Endodermal cell (in vitro differentiated cells): ENCODE measurements at regions not wholly inside any gene's neighbourhood (a gene's known extent, or its start where the extent isn't known, plus 50 kb on each side); places are given as distances from the start of the nearest gene placed in this dataset.

Experiments
- DNase-seq: peaks from one replicate; pipeline ENCODE4 v3.0.0-alpha.2; 2017
- H3K27ac ChIP-seq: 2 replicates; pipeline ENCODE4 v1.5.1; 2013; ENCODE audit warnings: mild to moderate bottlenecking, low read depth, low read length, moderate library complexity
- H3K27me3 ChIP-seq: 2 replicates; pipeline ENCODE4 v1.6.1; 2013; ENCODE audit warnings: mild to moderate bottlenecking, low read length, moderate library complexity; ENCODE audit not compliant: insufficient read depth, control insufficient read depth, poor library complexity, severe bottlenecking
- H3K36me3 ChIP-seq: 2 replicates; pipeline ENCODE4 v1.7.0; 2013; ENCODE audit warnings: mild to moderate bottlenecking, low read length, moderate library complexity; ENCODE audit not compliant: control insufficient read depth, insufficient read depth
- H3K4me1 ChIP-seq: one replicate; pipeline ENCODE4 v1.7.0; 2013; ENCODE audit warnings: low read length; ENCODE audit not compliant: control insufficient read depth, insufficient read depth
- H3K4me3 ChIP-seq: 2 replicates; pipeline ENCODE4 v1.5.1; 2013; ENCODE audit warnings: mild to moderate bottlenecking, low read length, moderate library complexity
- H3K9ac ChIP-seq: 2 replicates; pipeline ENCODE4 v1.6.1; 2013; ENCODE audit warnings: mild to moderate bottlenecking, low read length, moderate library complexity; ENCODE audit not compliant: poor library complexity, severe bottlenecking; ENCODE audit errors: extremely low read depth
- H3K9me3 ChIP-seq: 2 replicates; pipeline ENCODE4 v1.6.1; 2013; ENCODE audit warnings: mild to moderate bottlenecking, low read length, moderate library complexity; ENCODE audit not compliant: control insufficient read depth
- H3K27ac Mint-ChIP-seq: 2 replicates; pipeline ENCODE4 v1.8.0; 2020; ENCODE audit warnings: mixed read lengths
- H3K27me3 Mint-ChIP-seq: 2 replicates; pipeline ENCODE4 v1.8.0; 2021; ENCODE audit warnings: mild to moderate bottlenecking, mixed read lengths; ENCODE audit not compliant: insufficient read depth
- H3K36me3 Mint-ChIP-seq: 2 replicates; pipeline ENCODE4 v1.8.0; 2020; ENCODE audit warnings: low read depth, mixed read lengths
- H3K4me1 Mint-ChIP-seq: 2 replicates; pipeline ENCODE4 v1.8.0; 2020; ENCODE audit warnings: mixed read lengths
- H3K4me3 Mint-ChIP-seq: 2 replicates; pipeline ENCODE4 v1.8.0; 2020; ENCODE audit warnings: mild to moderate bottlenecking, moderate library complexity, mixed read lengths
- H3K9me3 Mint-ChIP-seq: 2 replicates; pipeline ENCODE4 v1.8.0; 2020; ENCODE audit warnings: mild to moderate bottlenecking, mixed read lengths
- WGBS, 2 experiments: methylation state at CpG; one replicate each; pipeline versions ENCODE4 v1.1.5 to v1.1.7; 2013; ENCODE audit warnings: missing lambda C conversion rate in 2 of 2, mixed read lengths in 1 of 2; ENCODE audit not compliant: insufficient coverage in 1 of 2, insufficient read length in 1 of 2; 5-methylcytosine and 5-hydroxymethylcytosine counted together
- TF ChIP-seq, protein P1 (sequence below): fragments of 200-600 bp; sonication (generic); conservative IDR thresholded peaks from 2 replicates; pipeline ENCODE4 v1.5.0; 2021; ENCODE audit warnings: antibody characterized with exemption, mild to moderate bottlenecking

DNA sequence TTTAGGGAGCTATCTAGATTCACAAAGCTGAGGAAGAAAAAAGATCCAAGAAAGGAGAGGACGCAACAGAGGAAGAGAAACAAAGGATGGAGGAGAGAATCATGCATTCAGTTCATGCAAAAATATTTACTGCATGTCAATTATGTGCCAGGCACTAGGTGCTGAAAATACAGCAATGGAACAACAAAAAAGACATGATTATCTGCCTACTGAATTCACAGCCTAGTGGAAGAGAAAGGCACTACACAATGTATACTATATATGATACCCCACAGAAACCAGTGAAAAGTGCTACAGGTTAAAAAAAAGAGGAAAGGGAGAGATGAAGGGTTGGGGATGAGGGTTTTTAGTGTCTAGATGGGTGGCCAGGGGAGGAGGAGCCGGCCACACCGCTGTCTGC, 520.4 kb upstream of the CELF2 start:
- H3K36me3 Mint-ChIP-seq, result no peaks in the 10 kb centered on the region
- Histone ChIP-seq H3K36me3 (no peaks in the 10 kb centered on the region), H3K4me3 (no peak overlapping the region), H3K4me1 (no peaks in the 10 kb centered on the region), H3K27me3 (no peaks in the 10 kb centered on the region), H3K9me3 (peaks cover 11% of the 10 kb centered on the region), H3K9ac (no peak overlapping the region), H3K27ac (no peak overlapping the region)
- H3K4me1 Mint-ChIP-seq, result peaks cover 8% of the 10 kb centered on the region
- TF ChIP-seq, protein P1, sequence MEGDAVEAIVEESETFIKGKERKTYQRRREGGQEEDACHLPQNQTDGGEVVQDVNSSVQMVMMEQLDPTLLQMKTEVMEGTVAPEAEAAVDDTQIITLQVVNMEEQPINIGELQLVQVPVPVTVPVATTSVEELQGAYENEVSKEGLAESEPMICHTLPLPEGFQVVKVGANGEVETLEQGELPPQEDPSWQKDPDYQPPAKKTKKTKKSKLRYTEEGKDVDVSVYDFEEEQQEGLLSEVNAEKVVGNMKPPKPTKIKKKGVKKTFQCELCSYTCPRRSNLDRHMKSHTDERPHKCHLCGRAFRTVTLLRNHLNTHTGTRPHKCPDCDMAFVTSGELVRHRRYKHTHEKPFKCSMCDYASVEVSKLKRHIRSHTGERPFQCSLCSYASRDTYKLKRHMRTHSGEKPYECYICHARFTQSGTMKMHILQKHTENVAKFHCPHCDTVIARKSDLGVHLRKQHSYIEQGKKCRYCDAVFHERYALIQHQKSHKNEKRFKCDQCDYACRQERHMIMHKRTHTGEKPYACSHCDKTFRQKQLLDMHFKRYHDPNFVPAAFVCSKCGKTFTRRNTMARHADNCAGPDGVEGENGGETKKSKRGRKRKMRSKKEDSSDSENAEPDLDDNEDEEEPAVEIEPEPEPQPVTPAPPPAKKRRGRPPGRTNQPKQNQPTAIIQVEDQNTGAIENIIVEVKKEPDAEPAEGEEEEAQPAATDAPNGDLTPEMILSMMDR, result peak; percentile 57
- DNase-seq, result no peak
- no peak overlapping the region for H3K4me3 Mint-ChIP-seq
- peaks cover 4% of the 10 kb centered on the region for H3K27me3 Mint-ChIP-seq
- 91 to 95% methylated on average over 1 to 3 of the region's 3 CpGs for WGBS, 2 experiments
- H3K9me3 Mint-ChIP-seq, result peaks cover 13% of the 10 kb centered on the region
- H3K27ac Mint-ChIP-seq, result no peak overlapping the region

GRCh38 chr10:10498781-10499180, 518.9 kb upstream of the CELF2 start:
- no peaks in the 10 kb centered on the region for H3K36me3 ChIP-seq
- H3K27me3 ChIP-seq, result no peaks in the 10 kb centered on the region
- peaks cover 11% of the 10 kb centered on the region for H3K9me3 ChIP-seq
- H3K9ac ChIP-seq, result no peak overlapping the region
- WGBS, 2 experiments, result 89 to 96% methylated on average over 3 of the region's 3 CpGs
- peaks cover 3% of the 10 kb centered on the region for H3K27me3 Mint-ChIP-seq
- no peak overlapping the region for H3K4me3 Mint-ChIP-seq
- H3K27ac ChIP-seq, result no peak overlapping the region
- H3K36me3 Mint-ChIP-seq, result no peaks in the 10 kb centered on the region
- H3K9me3 Mint-ChIP-seq, result peaks cover 13% of the 10 kb centered on the region
- no peak for DNase-seq
- H3K27ac Mint-ChIP-seq, result no peak overlapping the region
- H3K4me3 ChIP-seq, result no peak overlapping the region
- TF ChIP-seq, protein P1, result no peak
- no peaks in the 10 kb centered on the region for H3K4me1 Mint-ChIP-seq
- H3K4me1 ChIP-seq, result no peaks in the 10 kb centered on the region

DNA sequence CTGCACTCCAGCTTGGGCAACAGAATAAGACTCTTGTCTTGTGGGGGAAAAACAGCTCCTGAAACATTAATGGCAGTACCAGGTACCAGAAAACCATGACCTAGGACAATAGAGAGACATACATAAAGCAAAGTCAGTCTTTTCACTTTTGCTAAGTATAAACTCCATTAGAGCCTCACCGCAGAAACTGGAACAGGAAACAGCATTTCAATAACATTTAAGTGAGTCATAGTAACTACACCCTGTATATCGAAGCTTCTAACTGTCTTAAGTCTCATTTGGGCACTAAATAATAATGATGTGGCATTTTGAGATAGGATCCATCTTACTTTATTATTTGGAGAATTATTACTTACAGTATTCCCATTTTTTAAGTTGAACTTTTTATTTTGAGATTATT, 517.8 kb upstream of the CELF2 start:
- H3K4me3 Mint-ChIP-seq, result no peak overlapping the region
- WGBS, 2 experiments, result 84 to 100% methylated on average over 1 to 2 of the region's 2 CpGs
- Histone ChIP-seq H3K36me3 (no peaks in the 10 kb centered on the region), H3K27me3 (no peaks in the 10 kb centered on the region), H3K27ac (no peak overlapping the region), H3K4me1 (no peaks in the 10 kb centered on the region), H3K9me3 (peaks cover 11% of the 10 kb centered on the region), H3K9ac (no peak overlapping the region), H3K4me3 (no peak overlapping the region)
- no peak overlapping the region for H3K27ac Mint-ChIP-seq
- no peaks in the 10 kb centered on the region for H3K4me1 Mint-ChIP-seq
- H3K9me3 Mint-ChIP-seq, result peaks cover 13% of the 10 kb centered on the region
- no peak for DNase-seq
- no peaks in the 10 kb centered on the region for H3K27me3 Mint-ChIP-seq
- TF ChIP-seq, protein P1, result no peak
- H3K36me3 Mint-ChIP-seq, result no peaks in the 10 kb centered on the region
